Ascending aorta (tissue), 2 donors: ENCODE measurements at regions not wholly inside any gene's neighbourhood (a gene's known extent, or its start where the extent isn't known, plus 50 kb on each side); places are given as distances from the start of the nearest gene placed in this dataset.

Experiments used
- DNase-seq, 2 donors: peaks; one replicate each; pipeline ENCODE4 v3.0.0-alpha.2; 2019; ENCODE audit warnings: low spot score in 2 of 2
- H3K27ac ChIP-seq, 2 donors: fragments of 200-600 bp; sonication (generic); one replicate each; pipeline ENCODE4 v1.5.1; 2016 to 2017; ENCODE audit warnings: mild to moderate bottlenecking in 1 of 2
- H3K27me3 ChIP-seq: fragments of 200-600 bp; sonication (generic); one replicate; pipeline ENCODE4 v1.5.1; 2017
- H3K36me3 ChIP-seq, 2 donors: fragments of 200-600 bp; sonication (generic); one replicate each; pipeline ENCODE4 v1.5.1; 2016
- H3K4me1 ChIP-seq, 2 donors: fragments of 200-600 bp; sonication (generic); one replicate each; pipeline ENCODE4 v1.5.1; 2016 to 2017; ENCODE audit warnings: mild to moderate bottlenecking in 1 of 2
- H3K4me3 ChIP-seq, 2 donors: fragments of 200-600 bp; sonication (generic); one replicate each; pipeline ENCODE4 v1.5.1; 2016 to 2017; ENCODE audit warnings: mild to moderate bottlenecking in 1 of 2
- H3K9me3 ChIP-seq, 2 donors: fragments of 200-600 bp; sonication (generic); one replicate each; pipeline ENCODE4 v1.5.1; 2016
- intact Hi-C: fragments of 100-400 bp; cut with DNase I; formaldehyde crosslinking; loops from one replicate; pipeline ENCODE4 v1.15.1; 2023
- TF ChIP-seq, protein P1 (sequence below), 3 experiments: fragments of 200-600 bp in 2 of 3; fragments of 450-650 bp in 1 of 3; sonication (generic) in 2 of 3; IDR thresholded peaks; one replicate each; pipeline ENCODE4 v1.5.1; 2016 to 2019; ENCODE audit warnings: antibody characterized with exemption in 3 of 3, mild to moderate bottlenecking in 1 of 3, moderate library complexity in 1 of 3

- H3K36me3 ChIP-seq: no peaks in the 10 kb centered on the region
- intact Hi-C loops: no loop called here
- no peak overlapping the region for H3K4me3 ChIP-seq
- DNase-seq: no peak
- H3K27ac ChIP-seq: no peak overlapping the region
- H3K9me3 ChIP-seq: no peaks in the 10 kb centered on the region
- TF ChIP-seq, protein P1, sequence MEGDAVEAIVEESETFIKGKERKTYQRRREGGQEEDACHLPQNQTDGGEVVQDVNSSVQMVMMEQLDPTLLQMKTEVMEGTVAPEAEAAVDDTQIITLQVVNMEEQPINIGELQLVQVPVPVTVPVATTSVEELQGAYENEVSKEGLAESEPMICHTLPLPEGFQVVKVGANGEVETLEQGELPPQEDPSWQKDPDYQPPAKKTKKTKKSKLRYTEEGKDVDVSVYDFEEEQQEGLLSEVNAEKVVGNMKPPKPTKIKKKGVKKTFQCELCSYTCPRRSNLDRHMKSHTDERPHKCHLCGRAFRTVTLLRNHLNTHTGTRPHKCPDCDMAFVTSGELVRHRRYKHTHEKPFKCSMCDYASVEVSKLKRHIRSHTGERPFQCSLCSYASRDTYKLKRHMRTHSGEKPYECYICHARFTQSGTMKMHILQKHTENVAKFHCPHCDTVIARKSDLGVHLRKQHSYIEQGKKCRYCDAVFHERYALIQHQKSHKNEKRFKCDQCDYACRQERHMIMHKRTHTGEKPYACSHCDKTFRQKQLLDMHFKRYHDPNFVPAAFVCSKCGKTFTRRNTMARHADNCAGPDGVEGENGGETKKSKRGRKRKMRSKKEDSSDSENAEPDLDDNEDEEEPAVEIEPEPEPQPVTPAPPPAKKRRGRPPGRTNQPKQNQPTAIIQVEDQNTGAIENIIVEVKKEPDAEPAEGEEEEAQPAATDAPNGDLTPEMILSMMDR (IDR thresholded peaks at IDR 0.05): no peak
- no peaks in the 10 kb centered on the region for H3K27me3 ChIP-seq
- no peaks in the 10 kb centered on the region for H3K4me1 ChIP-seq
These were observed 408.8 kb downstream of the PLA2G4A start for GRCh38 chr1:187237542-187237941.

DNA sequence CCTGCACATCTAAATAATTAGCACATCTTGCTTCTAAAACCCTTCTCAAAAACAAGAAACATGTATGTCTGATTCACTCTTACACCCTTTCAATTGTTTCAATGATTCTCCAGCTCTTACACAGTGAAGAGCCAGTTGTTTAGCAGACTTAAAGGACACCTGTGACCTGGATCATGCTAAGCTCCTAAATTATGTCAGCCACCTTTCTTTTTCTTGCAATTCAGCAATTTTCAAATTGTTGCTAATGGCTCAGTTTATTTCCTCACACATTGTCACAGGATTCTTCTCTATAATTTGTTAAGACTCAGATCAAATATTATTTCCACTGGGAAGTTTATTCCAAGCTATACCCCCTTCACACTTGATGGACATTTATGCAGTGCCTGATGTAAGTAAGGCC is 413.2 kb downstream of the PLA2G4A start:
- Histone ChIP-seq H3K27me3 (no peaks in the 10 kb centered on the region), H3K4me1 (no peaks in the 10 kb centered on the region)
- intact Hi-C loops: no loop called here

DNA sequence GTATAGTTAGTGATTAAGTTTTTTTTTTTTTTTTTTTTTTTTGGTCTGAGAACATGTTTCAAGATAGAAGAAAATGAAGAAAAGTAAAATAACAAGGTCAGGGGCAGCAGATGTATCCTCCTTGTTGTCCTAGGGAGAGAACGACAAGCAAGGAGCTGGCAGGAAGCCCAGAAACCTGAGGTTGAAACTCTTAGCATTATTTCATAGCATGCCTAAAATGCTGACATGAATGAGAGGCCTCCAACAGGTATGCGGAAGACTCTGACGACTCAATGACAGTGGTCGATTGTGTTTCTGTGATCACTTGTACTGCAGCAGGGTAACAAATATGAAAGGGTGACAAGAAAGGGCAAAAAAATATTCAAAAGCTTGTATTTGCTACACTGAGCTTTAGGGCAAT is 415.9 kb downstream of the PLA2G4A start:
- TF ChIP-seq, protein P1 (IDR thresholded peaks at IDR 0.05): no peak
- Histone ChIP-seq H3K9me3 (no peaks in the 10 kb centered on the region), H3K4me1 (no peaks in the 10 kb centered on the region), H3K4me3 (no peak overlapping the region), H3K36me3 (no peaks in the 10 kb centered on the region), H3K27me3 (no peaks in the 10 kb centered on the region), H3K27ac (no peak overlapping the region)
- no peak for DNase-seq
- intact Hi-C loops: no loop called here

More for the DNA sequence above, 413.2 kb downstream of the PLA2G4A start:
- TF ChIP-seq, protein P1 (IDR thresholded peaks at IDR 0.05): no peak
- no peak overlapping the region for H3K4me3 ChIP-seq
- no peaks in the 10 kb centered on the region for H3K9me3 ChIP-seq
- H3K27ac ChIP-seq: no peak overlapping the region
- no peak for DNase-seq
- H3K36me3 ChIP-seq: no peaks in the 10 kb centered on the region

GRCh38 chr1:187245201-187245600 is 416.5 kb downstream of the PLA2G4A start:
- TF ChIP-seq, protein P1 (IDR thresholded peaks at IDR 0.05): no peak
- intact Hi-C loops: no loop called here
- no peak for DNase-seq

GRCh38 chr1:187249196-187249595 is 420.4 kb downstream of the PLA2G4A start:
- intact Hi-C loops: no loop called here
- no peak for DNase-seq
- Histone ChIP-seq H3K36me3 (no peaks in the 10 kb centered on the region), H3K9me3 (no peaks in the 10 kb centered on the region), H3K4me3 (no peak overlapping the region), H3K4me1 (no peaks in the 10 kb centered on the region), H3K27me3 (no peaks in the 10 kb centered on the region), H3K27ac (no peak overlapping the region)
- TF ChIP-seq, protein P1 (IDR thresholded peaks at IDR 0.05): no peak

More at GRCh38 chr1:187245201-187245600, 416.5 kb downstream of the PLA2G4A start:
- H3K36me3 ChIP-seq: no peaks in the 10 kb centered on the region
- H3K4me1 ChIP-seq: no peaks in the 10 kb centered on the region
- H3K9me3 ChIP-seq: no peaks in the 10 kb centered on the region
- H3K4me3 ChIP-seq: no peak overlapping the region
- no peak overlapping the region for H3K27ac ChIP-seq
- H3K27me3 ChIP-seq: no peaks in the 10 kb centered on the region

- Histone ChIP-seq H3K4me3 (no peak overlapping the region), H3K4me1 (no peaks in the 10 kb centered on the region), H3K27ac (no peak overlapping the region), H3K9me3 (no peaks in the 10 kb centered on the region), H3K36me3 (no peaks in the 10 kb centered on the region), H3K27me3 (no peaks in the 10 kb centered on the region)
- TF ChIP-seq, protein P1 (IDR thresholded peaks at IDR 0.05): no peak
- intact Hi-C loops: no loop called here
- no peak for DNase-seq
These were observed 424.2 kb downstream of the PLA2G4A start for GRCh38 chr1:187252923-187253322.
